NCI-H146 treated with DMSO at 0.1 percent for 48 hours (cell line): ENCODE measurements at regions not wholly inside any gene's neighbourhood (a gene's known extent, or its start where the extent isn't known, plus 50 kb on each side); places are given as distances from the start of the nearest gene placed in this dataset.
"Not testable (repeated sequence)": the region's sequence is repeated elsewhere in the genome, so short reads cannot be mapped to it uniquely, and the experiment has no call there.

Source experiments
- DNase-seq: peaks from one replicate; lab custom pipeline; 2025; ENCODE audit not compliant: unreplicated experiment; lab: John Stamatoyannopoulos, UW

DNA sequence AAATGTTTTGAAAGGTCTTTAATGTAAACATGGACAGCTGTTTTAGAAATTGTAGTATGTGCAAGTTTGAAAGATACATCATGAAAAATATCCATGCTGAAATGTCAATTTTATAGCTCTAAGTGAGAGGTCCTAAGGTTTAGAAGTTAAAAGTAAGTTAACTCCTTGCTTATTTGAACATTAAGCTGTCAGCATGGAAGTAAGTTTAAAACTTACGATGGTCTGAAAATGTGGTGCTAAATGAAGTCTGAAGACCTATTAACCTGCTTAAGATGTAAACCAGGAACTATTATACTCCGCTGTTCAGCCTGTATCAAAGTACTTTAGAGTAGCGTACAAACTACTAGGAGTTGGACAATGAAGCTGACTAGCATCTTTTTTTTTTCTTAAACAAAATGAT, 1082.4 kb downstream of the TMTC2 start:
- no peak for DNase-seq

- no peak for DNase-seq
These were observed 1081.0 kb downstream of the TMTC2 start for GRCh38 chr12:83767723-83768122.

- no peak for DNase-seq
These were observed 1076.7 kb downstream of the TMTC2 start for GRCh38 chr12:83763425-83763824.

- no peak for DNase-seq
These were observed 1073.2 kb downstream of the TMTC2 start for GRCh38 chr12:83759906-83760305.

DNA sequence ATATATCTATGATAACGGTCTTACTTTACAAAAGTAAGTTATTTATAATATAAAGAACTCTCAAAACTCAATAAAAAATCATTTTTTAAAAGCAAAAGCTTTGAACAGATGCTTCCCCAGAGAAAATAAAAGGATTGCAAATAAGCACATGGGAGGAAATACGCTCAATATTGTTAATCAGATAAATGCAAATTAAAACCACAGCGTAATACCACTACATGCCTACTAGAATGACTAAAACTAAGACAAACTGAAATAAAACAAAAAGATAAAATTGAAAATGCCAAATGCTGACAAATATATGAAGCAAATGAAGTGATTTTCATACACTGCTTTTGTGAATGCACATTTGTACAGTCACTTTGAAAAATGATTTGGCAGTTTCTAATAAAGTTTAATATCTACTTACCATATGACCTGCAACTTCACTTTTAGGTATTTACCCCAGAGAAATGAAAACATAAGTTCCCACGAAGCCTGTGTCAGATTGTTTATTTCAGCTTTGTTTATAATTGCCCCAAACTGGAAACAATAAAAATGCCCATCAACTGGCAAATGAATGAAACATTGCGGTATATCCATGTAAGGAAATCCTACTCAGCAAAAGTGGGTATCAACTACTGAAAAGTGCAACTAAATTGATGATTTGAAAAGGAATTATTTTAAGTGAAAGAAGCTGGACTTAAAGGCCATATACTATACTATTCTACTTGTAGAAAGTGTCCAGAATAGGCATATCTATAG, 1072.4 kb downstream of the TMTC2 start:
- no peak for DNase-seq

DNA sequence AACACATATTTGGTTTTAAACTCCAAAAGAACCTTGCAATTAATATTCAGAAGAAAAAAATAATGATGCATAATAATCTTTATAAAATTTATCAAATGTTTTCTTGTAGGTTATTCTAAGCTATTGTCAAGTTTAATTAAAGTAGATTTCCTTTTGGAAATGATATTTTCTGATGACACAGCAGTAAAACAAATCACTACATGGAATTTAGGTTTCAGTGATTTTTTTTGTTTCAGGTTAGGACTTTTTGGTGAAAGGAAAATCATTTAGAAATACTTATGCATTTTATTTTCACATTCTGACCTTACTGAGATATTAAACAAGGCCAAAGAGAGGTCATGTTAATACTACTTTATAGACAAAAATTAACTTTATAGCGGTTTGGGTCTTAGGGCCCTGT, 1067.2 kb downstream of the TMTC2 start:
- DNase-seq = no peak

DNA sequence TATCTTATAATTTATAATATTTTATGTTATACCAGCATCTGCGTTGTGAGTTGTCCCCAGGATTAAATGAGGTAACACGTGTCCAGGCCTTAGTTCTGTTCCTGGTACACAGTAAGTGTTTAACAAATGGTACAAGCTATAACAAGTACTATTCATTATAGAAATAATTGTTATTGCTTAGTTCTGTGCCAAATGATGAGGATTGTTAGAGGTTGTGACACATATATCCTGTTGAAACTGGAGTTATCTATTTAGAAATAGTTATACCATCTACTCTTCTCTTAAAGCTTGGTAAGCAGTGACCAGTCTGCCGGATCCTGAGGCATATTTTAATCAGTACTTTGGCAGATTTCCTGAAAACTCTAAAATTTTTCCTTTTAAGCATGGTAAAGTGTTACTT, 1066.5 kb downstream of the TMTC2 start:
- no peak for DNase-seq

- no peak for DNase-seq
These were observed 1052.9 kb downstream of the TMTC2 start for GRCh38 chr12:83739607-83740006.

GRCh38 chr12:83710851-83711250, 1024.1 kb downstream of the TMTC2 start:
- DNase-seq = no peak

GRCh38 chr12:83709899-83710298, 1023.2 kb downstream of the TMTC2 start:
- DNase-seq = no peak

DNA sequence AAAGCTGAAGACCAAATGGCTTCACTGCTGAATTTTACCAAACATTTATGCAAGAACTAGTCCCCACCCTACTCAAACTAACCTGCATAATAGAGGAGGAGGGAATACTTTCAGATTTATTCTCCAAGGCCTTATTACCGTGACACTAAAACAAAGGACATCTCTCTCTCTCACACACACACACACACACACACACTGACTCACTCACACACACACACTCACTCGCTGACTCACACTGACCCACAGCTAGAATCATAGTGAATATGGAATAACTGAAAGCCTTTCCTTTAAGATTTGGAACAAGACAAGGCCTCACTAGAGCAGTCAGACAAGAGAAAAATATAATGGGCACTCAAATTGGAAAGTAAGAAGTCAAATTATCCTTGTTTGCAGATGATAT, 1014.1 kb downstream of the TMTC2 start:
- DNase-seq = no peak

- DNase-seq = not testable (repeated sequence)
These were observed 1009.6 kb downstream of the TMTC2 start for GRCh38 chr12:83696311-83696710.

GRCh38 chr12:83691730-83692129, 1005.0 kb downstream of the TMTC2 start:
- DNase-seq = no peak

GRCh38 chr12:83690465-83690864, 1003.8 kb downstream of the TMTC2 start:
- DNase-seq = no peak

- DNase-seq = no peak
These were observed 1002.6 kb downstream of the TMTC2 start for GRCh38 chr12:83689333-83689732.

GRCh38 chr12:83676781-83677295, 990.1 kb downstream of the TMTC2 start:
- no peak for DNase-seq

GRCh38 chr12:83666690-83667089, 980.0 kb downstream of the TMTC2 start:
- DNase-seq = no peak

DNA sequence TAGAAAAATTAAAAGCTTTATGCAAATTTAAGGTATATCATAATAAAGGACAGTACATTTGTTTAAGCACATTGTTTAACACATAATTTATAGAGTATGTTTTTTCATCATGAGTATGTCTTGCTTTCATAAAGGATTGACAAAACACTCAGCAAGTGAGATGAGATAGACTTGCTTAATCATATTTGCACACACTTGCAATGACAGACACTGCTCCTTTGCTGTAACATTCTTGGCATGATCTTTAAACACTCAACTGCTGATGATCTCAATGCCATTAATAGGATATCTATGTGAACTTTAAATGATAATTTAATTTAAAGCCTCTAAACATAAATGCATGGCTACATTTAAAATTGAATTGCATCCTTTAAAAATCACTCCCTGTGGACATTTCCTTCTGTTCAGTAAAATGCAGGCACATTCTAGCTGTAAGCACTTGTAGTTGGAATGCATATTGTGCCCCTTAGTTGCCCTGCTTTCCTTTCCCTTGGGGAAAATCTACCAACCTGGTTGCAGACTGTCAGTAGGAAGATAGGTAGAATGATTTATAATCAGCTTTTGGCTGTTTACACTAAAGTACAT, 979.0 kb downstream of the TMTC2 start:
- DNase-seq = no peak

DNA sequence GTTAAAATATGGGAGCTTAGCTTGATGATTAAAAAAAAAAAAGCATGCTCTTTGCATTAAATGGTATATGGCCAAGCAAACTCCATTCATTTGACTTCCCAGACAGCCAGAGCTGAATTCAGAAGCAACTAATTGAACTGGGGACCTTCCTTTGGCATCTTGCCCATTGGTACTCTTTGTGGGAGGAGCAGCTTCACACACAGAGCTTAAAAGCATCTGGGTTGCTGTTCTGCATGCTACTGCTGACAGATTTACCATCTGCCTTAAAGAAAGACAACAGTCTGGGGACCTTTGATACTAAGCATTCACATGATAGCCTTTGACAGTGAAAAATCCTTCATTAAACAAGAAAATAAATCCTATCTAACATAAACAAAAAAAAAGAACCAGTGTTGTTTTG, 977.9 kb downstream of the TMTC2 start:
- peak; percentile 43 for DNase-seq

DNA sequence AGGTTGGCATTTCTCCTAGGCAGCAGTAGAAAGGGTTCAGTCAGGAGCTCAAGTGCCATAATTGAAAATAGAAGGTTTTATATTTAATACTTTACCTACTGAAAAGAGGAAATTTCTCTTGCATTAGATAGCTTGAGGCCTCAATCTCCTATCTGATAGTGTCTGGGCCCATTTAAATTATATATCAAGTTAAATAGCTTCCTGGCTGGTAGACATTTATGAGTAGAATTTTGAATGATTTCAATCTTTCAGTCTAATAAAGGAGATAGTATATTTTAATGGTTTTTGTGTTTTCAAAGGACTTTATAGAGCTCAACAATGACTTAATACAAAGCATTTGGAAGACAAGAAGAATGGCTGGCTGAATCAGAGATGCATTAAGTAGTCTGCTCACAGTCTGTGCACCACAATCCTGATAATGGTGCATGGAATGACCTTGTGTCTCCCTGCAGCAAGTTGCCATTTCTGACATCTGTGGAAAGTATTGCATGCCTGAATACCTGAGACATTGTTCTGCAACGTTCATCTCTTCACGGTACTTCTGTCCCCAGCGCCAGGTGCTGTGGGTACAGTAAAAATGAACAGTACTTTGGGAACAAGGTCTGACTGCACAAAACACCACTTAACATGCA, 974.1 kb downstream of the TMTC2 start:
- DNase-seq = no peak

DNA sequence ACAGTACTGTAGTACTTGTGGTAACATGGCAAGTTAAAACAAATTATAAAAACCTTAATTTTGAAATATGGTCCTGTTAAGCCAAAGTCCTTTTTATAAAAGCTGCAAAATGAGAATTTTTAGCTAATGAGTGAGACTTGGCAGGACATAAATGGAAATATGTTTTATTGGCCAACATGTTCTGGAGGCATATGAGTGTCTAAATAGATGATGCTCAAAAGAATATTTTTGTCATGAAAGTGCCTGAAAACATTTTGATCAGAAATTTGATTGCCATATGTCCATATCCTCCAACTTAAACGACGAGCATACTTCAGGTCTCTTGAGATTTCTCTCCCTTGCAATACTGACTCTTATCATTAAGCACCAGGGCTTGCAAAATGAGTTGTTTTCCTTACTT, 972.6 kb downstream of the TMTC2 start:
- DNase-seq = no peak

DNA sequence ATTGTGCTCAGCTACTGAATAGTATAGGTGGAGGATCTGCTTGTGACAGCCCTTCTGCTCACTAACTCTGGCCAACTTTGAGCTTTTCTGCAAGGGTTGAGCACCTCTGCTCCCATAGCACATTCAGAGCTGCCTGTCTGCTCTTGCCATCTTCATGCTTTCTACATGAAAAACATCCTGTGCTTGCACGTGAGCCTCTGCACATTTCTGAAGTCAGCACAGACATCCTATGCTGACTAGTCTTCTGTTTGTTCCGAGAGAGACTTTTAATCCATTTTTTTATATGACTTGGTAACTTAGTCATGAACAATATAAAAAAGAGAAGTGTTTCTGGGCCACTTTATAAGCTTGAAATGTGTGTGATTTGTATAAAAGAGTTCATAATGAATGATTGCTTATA, 969.3 kb downstream of the TMTC2 start:
- no peak for DNase-seq
